ENCODE measurements at regions not wholly inside any gene's neighbourhood (a gene's known extent, or its start where the extent isn't known, plus 50 kb on each side); places are given as distances from the start of the nearest gene placed in this dataset.
"Not testable (repeated sequence)": the region's sequence is repeated elsewhere in the genome, so short reads cannot be mapped to it uniquely, and the experiment has no call there.

DNA sequence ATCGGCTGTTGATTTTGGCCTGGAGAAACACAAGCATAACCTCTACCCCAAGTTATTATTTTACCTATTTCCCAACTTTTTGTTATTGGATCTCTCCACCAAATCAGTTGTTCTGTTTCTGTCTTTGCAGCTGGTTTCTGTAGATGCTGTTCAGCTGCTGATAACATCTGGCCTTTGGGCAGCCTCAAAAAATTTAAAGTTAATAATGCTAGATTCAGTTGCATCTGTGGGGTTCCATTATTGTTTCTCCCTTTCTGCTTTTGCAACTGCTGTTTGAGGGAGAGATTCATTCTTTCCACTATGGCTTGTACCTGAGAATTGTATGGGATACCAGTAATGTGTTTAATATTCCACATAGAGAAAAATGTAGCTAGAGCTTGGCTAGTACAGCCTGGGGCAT, 118.7 kb upstream of the IGFBP3 start:
- not testable (repeated sequence) for TF ChIP-seq POLR2AphosphoS5 (IDR thresholded peaks at IDR 0.05; ENCODE audit: borderline replicate concordance, low read depth, low read length); EZH2 (IDR thresholded peaks at IDR 0.05)

Measured in SK-N-MC (cell line).